HG02571 (cell line): ENCODE measurements at regions not wholly inside any gene's neighbourhood (a gene's known extent, or its start where the extent isn't known, plus 50 kb on each side); places are given as distances from the start of the nearest gene placed in this dataset.
A peak's percentile ranks its signal among the peaks of the same experiment; 100 is the strongest.

Source experiments
- ATAC-seq: cut with Tn5 transposase; IDR thresholded peaks from one replicate; pipeline ENCODE4 v1.9.1; 2021; ENCODE audit warnings: mild to moderate bottlenecking, moderate library complexity; ENCODE audit not compliant: unreplicated experiment

DNA sequence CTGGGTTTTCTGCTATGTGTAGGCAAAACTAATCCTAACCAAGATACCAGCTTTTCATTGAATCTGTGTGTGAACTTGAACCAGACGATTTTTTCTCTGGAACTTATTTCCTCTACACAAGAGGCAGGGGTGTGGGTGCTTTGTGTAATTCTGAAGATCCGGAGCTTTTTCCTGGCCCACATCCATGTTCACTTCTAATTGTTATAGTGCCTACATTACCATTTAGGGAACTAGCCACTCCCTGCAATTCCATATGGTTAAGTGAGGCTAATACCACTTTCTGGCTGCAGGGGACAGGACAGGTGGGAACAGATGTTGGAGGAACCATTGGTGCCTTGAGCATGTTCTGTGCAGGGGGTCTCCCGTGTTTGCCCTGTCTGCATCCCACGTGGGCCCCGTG lies 83.4 kb upstream of the FMN2 start:
- no peak for ATAC-seq

DNA sequence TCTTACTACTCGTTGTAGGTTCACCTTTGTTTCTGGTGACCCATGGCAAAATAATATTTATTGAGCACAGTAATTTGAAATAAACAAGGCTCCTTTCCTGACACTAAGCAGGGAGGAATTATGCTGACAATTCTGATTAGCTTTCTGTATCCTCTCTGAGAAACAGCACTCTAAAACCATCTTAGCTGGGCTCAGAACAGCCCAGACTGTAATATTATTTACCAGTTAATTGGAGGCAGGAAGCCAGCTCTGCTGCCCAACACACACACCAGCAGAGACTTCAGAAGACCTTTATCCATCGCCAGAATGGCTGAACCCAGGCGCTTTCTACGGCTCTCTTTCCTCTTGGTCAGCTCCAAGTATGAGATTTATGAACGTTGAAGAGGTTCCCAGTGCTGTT lies 77.6 kb upstream of the FMN2 start:
- no peak for ATAC-seq

- no peak for ATAC-seq
Observed at GRCh38 chr1:240018617-240019016, 73.1 kb upstream of the FMN2 start.

DNA sequence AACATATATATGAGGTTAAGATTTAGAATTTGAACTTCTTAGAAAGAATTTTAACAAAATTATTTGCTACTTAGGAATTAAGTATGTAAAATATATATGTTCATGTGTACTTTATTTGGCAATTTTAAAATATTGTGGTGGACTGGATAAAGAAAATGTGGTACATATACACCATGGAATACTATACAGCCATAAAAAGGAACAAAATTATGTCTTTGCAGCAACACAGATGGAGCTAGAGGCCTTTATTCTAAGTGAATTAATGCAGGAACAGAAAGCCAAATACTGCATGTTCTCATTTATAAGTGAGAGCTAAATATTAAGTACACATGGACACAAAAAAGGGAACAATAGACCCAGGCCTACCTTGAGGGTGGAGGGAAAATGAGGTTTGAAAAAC lies 72.2 kb upstream of the FMN2 start:
- ATAC-seq = no peak

- ATAC-seq = no peak
Observed at GRCh38 chr1:240020871-240021270, 70.8 kb upstream of the FMN2 start.

- no peak for ATAC-seq
Observed at GRCh38 chr1:240021709-240022108, 70.0 kb upstream of the FMN2 start.

GRCh38 chr1:240027059-240027462 lies 64.6 kb upstream of the FMN2 start:
- peak; percentile 71 for ATAC-seq

GRCh38 chr1:240029418-240029817 lies 62.3 kb upstream of the FMN2 start:
- no peak for ATAC-seq

DNA sequence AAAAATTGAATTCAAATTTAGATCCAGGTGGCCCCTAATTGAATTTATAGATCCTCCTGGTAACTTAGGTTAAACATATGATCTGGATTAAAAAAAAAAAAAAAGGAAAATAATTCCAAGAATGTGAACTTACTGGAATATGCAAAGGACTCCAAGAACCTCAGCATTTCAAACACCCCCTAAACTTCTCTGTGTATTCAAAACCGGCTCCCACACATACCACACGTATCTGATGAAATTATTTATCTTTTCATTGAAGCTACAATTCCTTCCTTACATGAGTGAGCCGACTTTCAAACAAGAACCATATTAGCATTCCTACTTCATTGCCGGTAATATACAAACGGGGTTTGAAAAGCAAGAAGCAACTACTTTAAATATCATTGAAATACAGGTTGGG lies 61.4 kb upstream of the FMN2 start:
- ATAC-seq = no peak

DNA sequence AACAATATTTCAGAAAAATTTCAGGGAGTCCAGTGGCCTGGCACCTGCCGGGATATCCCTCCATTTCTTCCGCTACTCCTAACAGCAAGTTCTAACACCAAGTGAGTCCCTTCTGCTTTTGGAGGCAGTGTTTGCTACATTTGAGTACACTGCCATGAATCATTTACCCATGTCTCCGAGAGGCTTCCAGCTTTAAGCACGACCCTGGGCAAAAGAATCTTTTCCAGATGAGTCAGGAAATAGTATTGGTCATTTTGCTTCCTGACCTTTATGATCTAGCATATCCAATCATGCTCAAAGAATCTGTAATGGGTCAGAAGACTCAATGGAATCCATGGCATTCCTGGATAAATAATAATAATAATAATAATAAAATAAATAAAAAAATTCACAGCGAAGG lies 60.7 kb upstream of the FMN2 start:
- ATAC-seq = no peak

- ATAC-seq = no peak
Observed at GRCh38 chr1:240031414-240031813, 60.3 kb upstream of the FMN2 start.

DNA sequence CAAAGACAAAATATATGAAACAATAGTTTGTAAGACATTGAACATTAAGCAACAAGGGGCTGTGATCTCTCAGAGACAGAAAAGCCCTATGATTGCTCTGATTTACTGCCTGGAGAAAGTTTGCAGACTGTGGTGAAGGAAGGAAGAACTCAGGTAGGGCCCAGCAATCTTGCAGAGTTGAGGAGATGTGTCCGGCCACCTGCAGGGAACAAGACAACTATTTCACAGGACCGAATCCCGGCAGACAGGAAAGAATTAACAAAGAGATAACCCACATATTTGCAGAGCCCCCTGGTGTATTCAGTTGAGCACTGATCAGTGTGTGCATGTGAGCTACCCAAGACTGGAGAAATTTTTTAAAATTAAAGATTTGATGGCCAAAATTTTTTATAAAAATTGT lies 58.3 kb upstream of the FMN2 start:
- no peak for ATAC-seq

- ATAC-seq = no peak
Observed at GRCh38 chr1:240036526-240036925, 55.2 kb upstream of the FMN2 start.
